DOHH2 (cell line): ENCODE measurements at regions not wholly inside any gene's neighbourhood (a gene's known extent, or its start where the extent isn't known, plus 50 kb on each side); places are given as distances from the start of the nearest gene placed in this dataset.

Experiments used
- H3F3A ChIP-seq: fragments of 200-600 bp; sonication (generic), shearing (Covaris generic); 2 replicates; pipeline ENCODE4 v1.6.0; 2016; ENCODE audit warnings: antibody characterized with exemption, mild to moderate bottlenecking; ENCODE audit not compliant: control insufficient read depth, insufficient read depth
- H3K27ac ChIP-seq: fragments of 200-600 bp; sonication (generic); 2 replicates; pipeline ENCODE4 v1.5.1; 2014; ENCODE audit warnings: low read depth, mild to moderate bottlenecking, low read length, moderate library complexity
- H3K27me3 ChIP-seq: fragments of 200-600 bp; sonication (generic); 2 replicates; pipeline ENCODE4 v1.6.1; 2014; ENCODE audit warnings: mild to moderate bottlenecking, low read length, mixed read lengths; ENCODE audit not compliant: control insufficient read depth
- H3K36me3 ChIP-seq: fragments of 200-600 bp; sonication (generic); 2 replicates; pipeline ENCODE4 v1.6.1; 2014; ENCODE audit warnings: mild to moderate bottlenecking, low read length, moderate library complexity, mixed read lengths; ENCODE audit not compliant: control insufficient read depth
- H3K4me1 ChIP-seq: fragments of 200-600 bp; sonication (generic); 2 replicates; pipeline ENCODE4 v1.6.1; 2014; ENCODE audit warnings: mild to moderate bottlenecking, low read length, mixed read lengths; ENCODE audit not compliant: control insufficient read depth
- H3K4me2 ChIP-seq: fragments of 200-600 bp; sonication (generic); 2 replicates; pipeline ENCODE4 v1.6.0; 2014; ENCODE audit warnings: mild to moderate bottlenecking, low read length, moderate library complexity
- H3K4me3 ChIP-seq: fragments of 200-600 bp; sonication (generic); 2 replicates; pipeline ENCODE4 v1.5.1; 2014; ENCODE audit warnings: mild to moderate bottlenecking, low read length, mixed read lengths
- H3K79me2 ChIP-seq: fragments of 200-600 bp; sonication (generic); 2 replicates; pipeline ENCODE4 v1.6.1; 2014; ENCODE audit warnings: mild to moderate bottlenecking, low read length, mixed read lengths; ENCODE audit not compliant: control insufficient read depth
- H3K9me2 ChIP-seq: fragments of 200-600 bp; sonication (generic); replicated peaks from 2 replicates; pipeline ENCODE4 v1.6.1; 2014; ENCODE audit warnings: mild to moderate bottlenecking, low read length, mixed read lengths; ENCODE audit not compliant: control insufficient read depth
- H3K9me3 ChIP-seq: fragments of 200-600 bp; sonication (generic); 2 replicates; pipeline ENCODE4 v1.6.1; 2014; ENCODE audit warnings: antibody characterized with exemption, low read length, mixed read lengths; ENCODE audit not compliant: control insufficient read depth, insufficient read depth
- H4K20me1 ChIP-seq: fragments of 200-600 bp; sonication (generic); 2 replicates; pipeline ENCODE4 v1.6.0; 2014; ENCODE audit warnings: low read depth, mild to moderate bottlenecking, antibody characterized with exemption, low read length, moderate library complexity; ENCODE audit not compliant: control insufficient read depth, insufficient read depth
- EZH2phosphoT487 ChIP-seq: fragments of 200-600 bp; sonication (generic); IDR thresholded peaks from 2 replicates; pipeline ENCODE4 v1.6.1; 2017; ENCODE audit warnings: borderline replicate concordance, mild to moderate bottlenecking, antibody characterized with exemption, low read length, moderate library complexity, mixed read lengths
- TF ChIP-seq, protein P1 (sequence below): fragments of 200-600 bp; sonication (generic); IDR thresholded peaks from one replicate; pipeline ENCODE4 v1.5.1; 2014; ENCODE audit warnings: antibody characterized with exemption, mild to moderate bottlenecking, low read depth, low read length; ENCODE audit not compliant: poor library complexity, severe bottlenecking

GRCh38 chr12:65590318-65590717 lies 234.0 kb upstream of the HMGA2 start:
- H3K4me2 ChIP-seq, result no peak overlapping the region
- H3F3A ChIP-seq, result no peaks in the 10 kb centered on the region
- no peaks in the 10 kb centered on the region for H3K4me1 ChIP-seq
- H3K4me3 ChIP-seq, result no peak overlapping the region
- TF ChIP-seq, protein P1, sequence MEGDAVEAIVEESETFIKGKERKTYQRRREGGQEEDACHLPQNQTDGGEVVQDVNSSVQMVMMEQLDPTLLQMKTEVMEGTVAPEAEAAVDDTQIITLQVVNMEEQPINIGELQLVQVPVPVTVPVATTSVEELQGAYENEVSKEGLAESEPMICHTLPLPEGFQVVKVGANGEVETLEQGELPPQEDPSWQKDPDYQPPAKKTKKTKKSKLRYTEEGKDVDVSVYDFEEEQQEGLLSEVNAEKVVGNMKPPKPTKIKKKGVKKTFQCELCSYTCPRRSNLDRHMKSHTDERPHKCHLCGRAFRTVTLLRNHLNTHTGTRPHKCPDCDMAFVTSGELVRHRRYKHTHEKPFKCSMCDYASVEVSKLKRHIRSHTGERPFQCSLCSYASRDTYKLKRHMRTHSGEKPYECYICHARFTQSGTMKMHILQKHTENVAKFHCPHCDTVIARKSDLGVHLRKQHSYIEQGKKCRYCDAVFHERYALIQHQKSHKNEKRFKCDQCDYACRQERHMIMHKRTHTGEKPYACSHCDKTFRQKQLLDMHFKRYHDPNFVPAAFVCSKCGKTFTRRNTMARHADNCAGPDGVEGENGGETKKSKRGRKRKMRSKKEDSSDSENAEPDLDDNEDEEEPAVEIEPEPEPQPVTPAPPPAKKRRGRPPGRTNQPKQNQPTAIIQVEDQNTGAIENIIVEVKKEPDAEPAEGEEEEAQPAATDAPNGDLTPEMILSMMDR, result no peak
- TF ChIP-seq EZH2phosphoT487, result no peak
- no peaks in the 10 kb centered on the region for H4K20me1 ChIP-seq
- no peaks in the 10 kb centered on the region; the same call in 1 of the 2 replicates for H3K27me3 ChIP-seq
- H3K9me3 ChIP-seq, result no peaks in the 10 kb centered on the region
- no peak overlapping the region for H3K27ac ChIP-seq
- H3K36me3 ChIP-seq, result no peaks in the 10 kb centered on the region
- H3K9me2 ChIP-seq, result no peaks in the 10 kb centered on the region; the same call in 1 of the 2 replicates
- no peaks in the 10 kb centered on the region for H3K79me2 ChIP-seq

DNA sequence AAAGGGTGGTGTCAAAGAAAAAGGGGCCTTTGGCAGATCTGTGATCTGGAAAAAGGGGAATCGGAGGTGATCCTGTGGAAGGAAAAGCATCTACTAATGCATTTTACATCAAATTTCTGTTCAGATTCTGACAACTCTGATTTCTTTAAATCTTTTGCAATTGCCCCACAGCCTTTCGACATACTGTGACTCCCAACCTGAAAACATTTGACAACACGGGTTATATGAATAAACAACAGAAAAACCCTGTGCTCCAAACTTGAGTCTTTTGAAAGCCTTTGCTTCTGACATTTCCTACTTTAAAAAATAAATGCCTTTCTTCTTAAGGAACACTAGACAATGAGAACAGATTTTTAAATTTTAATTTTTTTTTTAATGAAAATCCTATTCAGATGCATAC lies 231.9 kb upstream of the HMGA2 start:
- H3K9me2 ChIP-seq, result no peaks in the 10 kb centered on the region; the same call in 1 of the 2 replicates
- H3K4me2 ChIP-seq, result no peak overlapping the region
- H3F3A ChIP-seq, result no peaks in the 10 kb centered on the region
- no peak overlapping the region for H3K27ac ChIP-seq
- H4K20me1 ChIP-seq, result no peaks in the 10 kb centered on the region
- TF ChIP-seq EZH2phosphoT487, result no peak
- TF ChIP-seq, protein P1, result no peak
- H3K27me3 ChIP-seq, result no peaks in the 10 kb centered on the region; the same call in 1 of the 2 replicates
- H3K4me3 ChIP-seq, result no peak overlapping the region
- H3K79me2 ChIP-seq, result no peaks in the 10 kb centered on the region
- H3K4me1 ChIP-seq, result no peaks in the 10 kb centered on the region
- no peaks in the 10 kb centered on the region for H3K36me3 ChIP-seq
- no peaks in the 10 kb centered on the region for H3K9me3 ChIP-seq

DNA sequence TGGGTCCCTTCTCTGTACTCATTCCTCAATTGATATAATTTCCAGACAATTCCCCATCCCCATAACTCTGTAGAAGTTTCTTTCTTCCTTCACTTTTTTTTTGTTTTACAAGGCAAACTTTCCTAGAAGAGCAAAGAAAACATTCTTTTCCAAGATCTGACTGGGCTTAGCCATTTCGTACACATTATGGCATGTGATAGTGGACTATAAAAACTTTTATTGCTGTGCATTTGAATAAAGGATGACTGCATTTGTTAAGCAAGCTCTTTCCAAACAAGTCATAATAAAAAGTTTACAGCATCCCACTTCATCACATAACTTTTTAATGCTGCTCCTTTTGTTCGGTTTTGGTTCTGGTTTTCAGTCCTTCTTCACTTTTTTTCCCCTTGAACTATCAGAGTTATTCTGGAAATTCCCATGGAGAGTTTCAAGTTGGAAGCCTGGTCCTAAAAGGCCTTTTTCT lies 231.0 kb upstream of the HMGA2 start:
- no peak overlapping the region for H3K27ac ChIP-seq
- no peak overlapping the region for H3K4me2 ChIP-seq
- H3K27me3 ChIP-seq, result no peaks in the 10 kb centered on the region; the same call in 1 of the 2 replicates
- no peaks in the 10 kb centered on the region for H4K20me1 ChIP-seq
- no peak overlapping the region for H3K4me3 ChIP-seq
- H3F3A ChIP-seq, result no peaks in the 10 kb centered on the region
- no peaks in the 10 kb centered on the region for H3K36me3 ChIP-seq
- H3K9me3 ChIP-seq, result no peaks in the 10 kb centered on the region
- no peaks in the 10 kb centered on the region; the same call in 1 of the 2 replicates for H3K9me2 ChIP-seq
- H3K79me2 ChIP-seq, result no peaks in the 10 kb centered on the region
- no peaks in the 10 kb centered on the region for H3K4me1 ChIP-seq
- TF ChIP-seq EZH2phosphoT487, result no peak
- TF ChIP-seq, protein P1, result no peak
